IMR-90 (cell line): ENCODE measurements at regions not wholly inside any gene's neighbourhood (a gene's known extent, or its start where the extent isn't known, plus 50 kb on each side); places are given as distances from the start of the nearest gene placed in this dataset.

ENCODE experiments used
- BHLHE40 ChIP-seq: fragments of 150-350 bp; IDR thresholded peaks from 2 replicates; pipeline ENCODE4 v1.6.1; 2016; ENCODE audit warnings: mild to moderate bottlenecking, low read depth, low read length
- CEBPB ChIP-seq: IDR thresholded peaks from 2 replicates; pipeline ENCODE4 v1.6.1; 2012; ENCODE audit warnings: low read depth, low read length, improper control_type of control experiment
- CHD1 ChIP-seq: IDR thresholded peaks from 2 replicates; pipeline ENCODE4 v1.6.1; 2012; ENCODE audit warnings: low read depth, low read length, improper control_type of control experiment
- CTCF ChIP-seq: conservative IDR thresholded peaks from 2 replicates; pipeline ENCODE4 v1.5.1; 2012; ENCODE audit warnings: mild to moderate bottlenecking, low read depth, low read length, improper control_type of control experiment
- MAFK ChIP-seq: IDR thresholded peaks from 2 replicates; pipeline ENCODE4 v1.6.1; 2012; ENCODE audit warnings: low read depth, low read length, improper control_type of control experiment
- MAZ ChIP-seq: IDR thresholded peaks from 2 replicates; pipeline ENCODE4 v1.6.1; 2012; ENCODE audit warnings: low read depth, mild to moderate bottlenecking, low read length, improper control_type of control experiment, moderate library complexity, borderline replicate concordance
- MXI1 ChIP-seq: IDR thresholded peaks from 2 replicates; pipeline ENCODE4 v1.6.1; 2012; ENCODE audit warnings: low read depth, mild to moderate bottlenecking, low read length, moderate library complexity, borderline replicate concordance
- POLR2A ChIP-seq: IDR thresholded peaks from 2 replicates; pipeline ENCODE4 v1.6.1; 2012; ENCODE audit warnings: mild to moderate bottlenecking, low read depth, low read length
- RAD21 ChIP-seq: IDR thresholded peaks from 2 replicates; pipeline ENCODE4 v1.6.1; 2012; ENCODE audit warnings: low read length, improper control_type of control experiment
- RCOR1 ChIP-seq: IDR thresholded peaks from 2 replicates; pipeline ENCODE4 v1.6.1; 2012; ENCODE audit warnings: mild to moderate bottlenecking, low read length, improper control_type of control experiment; ENCODE audit not compliant: insufficient replicate concordance
- SMC3 ChIP-seq: fragments of 150-350 bp; IDR thresholded peaks from 2 replicates; pipeline ENCODE4 v1.6.1; 2016; ENCODE audit warnings: low read depth, mild to moderate bottlenecking, antibody characterized with exemption, low read length, moderate library complexity
- USF2 ChIP-seq: fragments of 150-350 bp; IDR thresholded peaks from 2 replicates; pipeline ENCODE4 v1.6.1; 2017; ENCODE audit warnings: mild to moderate bottlenecking, antibody characterized with exemption, low read length, low read depth

- no peak for TF ChIP-seq POLR2A
- TF ChIP-seq CTCF = no peak
- TF ChIP-seq USF2 = no peak
- no peak for TF ChIP-seq CEBPB
- no peak for TF ChIP-seq CHD1
- TF ChIP-seq SMC3 = no peak
- TF ChIP-seq RCOR1 = no peak
- no peak for TF ChIP-seq MAZ
- TF ChIP-seq BHLHE40 = no peak
- no peak for TF ChIP-seq MXI1
- no peak for TF ChIP-seq MAFK
- TF ChIP-seq RAD21 = no peak
Measured at GRCh38 chr17:77311371-77311981, 170.7 kb downstream of the SEC14L1 start.
